Neural cell (in vitro differentiated cells): ENCODE measurements at regions not wholly inside any gene's neighbourhood (a gene's known extent, or its start where the extent isn't known, plus 50 kb on each side); places are given as distances from the start of the nearest gene placed in this dataset.

Experiments used
- H2AFZ ChIP-seq: fragments of 200-600, 300-800 bp; sonication (generic), shearing (Covaris generic); 2 replicates; pipeline ENCODE4 v1.6.0; 2014; ENCODE audit warnings: low read depth, mild to moderate bottlenecking, antibody characterized with exemption, low read length, moderate library complexity
- H3F3A ChIP-seq: fragments of 200-600 bp; shearing (Covaris generic); 2 replicates; pipeline ENCODE4 v1.6.1; 2016; ENCODE audit warnings: mild to moderate bottlenecking, moderate library complexity, mixed read lengths, antibody characterized with exemption, low read length; ENCODE audit not compliant: insufficient read depth, poor library complexity, severe bottlenecking
- H3K27ac ChIP-seq: fragments of 200-600, 300-800 bp; sonication (generic), shearing (Covaris generic); 2 replicates; pipeline ENCODE4 v1.5.1; 2014; ENCODE audit warnings: mild to moderate bottlenecking, low read length, moderate library complexity
- H3K27me3 ChIP-seq: fragments of 300-800, 200-600 bp; sonication (generic), shearing (Covaris generic); 2 replicates; pipeline ENCODE4 v1.6.0; 2014; ENCODE audit warnings: mild to moderate bottlenecking, low read depth, low read length, moderate library complexity; ENCODE audit not compliant: insufficient read depth
- H3K36me3 ChIP-seq: fragments of 300-800, 200-600 bp; sonication (generic), shearing (Covaris generic); 2 replicates; pipeline ENCODE4 v1.5.1; 2014; ENCODE audit warnings: mild to moderate bottlenecking, antibody characterized with exemption, low read length, moderate library complexity; ENCODE audit not compliant: insufficient read depth
- H3K4me2 ChIP-seq: fragments of 300-800, 200-600 bp; sonication (generic), shearing (Covaris generic); 2 replicates; pipeline ENCODE4 v1.6.0; 2014; ENCODE audit warnings: mild to moderate bottlenecking, low read length
- H3K4me3 ChIP-seq: fragments of 300-800, 200-600 bp; sonication (generic), shearing (Covaris generic); 2 replicates; pipeline ENCODE4 v1.5.1; 2014; ENCODE audit warnings: mild to moderate bottlenecking, low read length, moderate library complexity
- H3K79me2 ChIP-seq: fragments of 200-600 bp; shearing (Covaris generic); replicated peaks from 2 replicates; pipeline ENCODE4 v1.6.0; 2014; ENCODE audit warnings: mild to moderate bottlenecking, low read length, moderate library complexity; ENCODE audit not compliant: insufficient read depth
- H3K9ac ChIP-seq: fragments of 300-800, 200-600 bp; sonication (generic), shearing (Covaris generic); 2 replicates; pipeline ENCODE4 v1.6.1; 2016; ENCODE audit warnings: mild to moderate bottlenecking, low read length, mixed read lengths
- H3K9me2 ChIP-seq: fragments of 200-600 bp; shearing (Covaris generic); 2 replicates; pipeline ENCODE4 v1.6.1; 2016; ENCODE audit warnings: mild to moderate bottlenecking, low read length, mixed read lengths; ENCODE audit not compliant: insufficient read depth
- H3K9me3 ChIP-seq: fragments of 200-600, 300-800 bp; sonication (generic), shearing (Covaris generic); 2 replicates; pipeline ENCODE4 v1.6.1; 2016; ENCODE audit warnings: mild to moderate bottlenecking, mixed run types, low read length, moderate library complexity, mixed read lengths
- H4K20me1 ChIP-seq: fragments of 200-600 bp; shearing (Covaris generic); 2 replicates; pipeline ENCODE4 v1.6.1; 2016; ENCODE audit warnings: mild to moderate bottlenecking, mixed run types; ENCODE audit not compliant: insufficient read depth
- EP300 ChIP-seq: fragments of 450-650 bp; conservative IDR thresholded peaks from 2 replicates; pipeline ENCODE4 v1.6.1; 2014; ENCODE audit warnings: antibody characterized with exemption, mild to moderate bottlenecking, moderate library complexity; ENCODE audit not compliant: poor library complexity, severe bottlenecking
- EZH2 ChIP-seq: fragments of 200-600, 300-800 bp; shearing (Covaris generic), sonication (generic); IDR thresholded peaks from 2 replicates; pipeline ENCODE4 v1.6.1; 2014; ENCODE audit warnings: antibody characterized with exemption, low read length, borderline replicate concordance, mild to moderate bottlenecking; ENCODE audit not compliant: insufficient read depth, poor library complexity, severe bottlenecking
- MXI1 ChIP-seq: fragments of 450-650 bp; conservative IDR thresholded peaks from 2 replicates; pipeline ENCODE4 v1.6.1; 2014; ENCODE audit warnings: antibody characterized with exemption, mild to moderate bottlenecking; ENCODE audit not compliant: poor library complexity, severe bottlenecking
- POLR2AphosphoS5 ChIP-seq: IDR thresholded peaks from 2 replicates; pipeline ENCODE4 v1.6.1; 2012
- RAD21 ChIP-seq: fragments of 450-650 bp; conservative IDR thresholded peaks from 2 replicates; pipeline ENCODE4 v1.6.1; 2014; ENCODE audit warnings: antibody characterized with exemption, mild to moderate bottlenecking, moderate library complexity
- SMC3 ChIP-seq: fragments of 450-650 bp; conservative IDR thresholded peaks from 2 replicates; pipeline ENCODE4 v1.6.1; 2014; ENCODE audit warnings: antibody characterized with exemption, mild to moderate bottlenecking, moderate library complexity; ENCODE audit not compliant: poor library complexity
- TAF1 ChIP-seq: IDR thresholded peaks from 2 replicates; pipeline ENCODE4 v1.6.1; 2012; ENCODE audit warnings: low read depth
- TF ChIP-seq, protein P1 (sequence below): fragments of 450-650 bp; IDR thresholded peaks from 2 replicates; pipeline ENCODE4 v1.5.1; 2014; ENCODE audit warnings: antibody characterized with exemption, mild to moderate bottlenecking, moderate library complexity; ENCODE audit not compliant: poor library complexity, severe bottlenecking
- TF ChIP-seq, protein P2 (sequence below): IDR thresholded peaks from 2 replicates; pipeline ENCODE4 v1.6.1; 2012; ENCODE audit warnings: borderline replicate concordance

DNA sequence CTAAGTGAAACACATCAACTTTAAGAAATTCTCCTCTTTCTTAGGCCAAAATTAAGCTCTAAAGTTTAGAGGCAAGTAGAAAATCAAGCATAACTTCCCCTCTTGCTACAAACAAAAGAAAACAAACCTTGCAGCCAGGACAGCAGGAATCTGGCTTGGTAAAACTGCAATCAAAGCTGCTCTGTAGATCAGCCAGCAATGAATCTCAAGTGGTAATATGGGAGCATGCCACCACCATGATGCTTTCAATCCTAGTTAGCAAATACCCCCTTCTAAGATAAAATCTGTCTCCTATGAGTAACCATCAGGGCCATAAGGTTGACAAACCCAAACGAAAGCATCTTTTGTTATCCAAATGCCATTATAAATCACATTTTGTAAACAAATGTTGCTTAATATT is 208.3 kb upstream of the PLSCR5 start:
- Histone ChIP-seq H3K4me2 (no peak overlapping the region), H3F3A (no peaks in the 10 kb centered on the region), H3K4me3 (no peak overlapping the region), H3K27me3 (no peaks in the 10 kb centered on the region), H3K36me3 (no peaks in the 10 kb centered on the region), H2AFZ (no peak overlapping the region), H3K9me2 (no peaks in the 10 kb centered on the region), H3K9me3 (no peaks in the 10 kb centered on the region), H4K20me1 (no peaks in the 10 kb centered on the region), H3K79me2 (no peaks in the 10 kb centered on the region), H3K27ac (no peak overlapping the region), H3K9ac (no peak overlapping the region)
- TF ChIP-seq, protein P1, sequence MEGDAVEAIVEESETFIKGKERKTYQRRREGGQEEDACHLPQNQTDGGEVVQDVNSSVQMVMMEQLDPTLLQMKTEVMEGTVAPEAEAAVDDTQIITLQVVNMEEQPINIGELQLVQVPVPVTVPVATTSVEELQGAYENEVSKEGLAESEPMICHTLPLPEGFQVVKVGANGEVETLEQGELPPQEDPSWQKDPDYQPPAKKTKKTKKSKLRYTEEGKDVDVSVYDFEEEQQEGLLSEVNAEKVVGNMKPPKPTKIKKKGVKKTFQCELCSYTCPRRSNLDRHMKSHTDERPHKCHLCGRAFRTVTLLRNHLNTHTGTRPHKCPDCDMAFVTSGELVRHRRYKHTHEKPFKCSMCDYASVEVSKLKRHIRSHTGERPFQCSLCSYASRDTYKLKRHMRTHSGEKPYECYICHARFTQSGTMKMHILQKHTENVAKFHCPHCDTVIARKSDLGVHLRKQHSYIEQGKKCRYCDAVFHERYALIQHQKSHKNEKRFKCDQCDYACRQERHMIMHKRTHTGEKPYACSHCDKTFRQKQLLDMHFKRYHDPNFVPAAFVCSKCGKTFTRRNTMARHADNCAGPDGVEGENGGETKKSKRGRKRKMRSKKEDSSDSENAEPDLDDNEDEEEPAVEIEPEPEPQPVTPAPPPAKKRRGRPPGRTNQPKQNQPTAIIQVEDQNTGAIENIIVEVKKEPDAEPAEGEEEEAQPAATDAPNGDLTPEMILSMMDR: no peak
- no peak for TF ChIP-seq POLR2AphosphoS5
- no peak for TF ChIP-seq TAF1
- TF ChIP-seq RAD21: no peak
- TF ChIP-seq, protein P2, sequence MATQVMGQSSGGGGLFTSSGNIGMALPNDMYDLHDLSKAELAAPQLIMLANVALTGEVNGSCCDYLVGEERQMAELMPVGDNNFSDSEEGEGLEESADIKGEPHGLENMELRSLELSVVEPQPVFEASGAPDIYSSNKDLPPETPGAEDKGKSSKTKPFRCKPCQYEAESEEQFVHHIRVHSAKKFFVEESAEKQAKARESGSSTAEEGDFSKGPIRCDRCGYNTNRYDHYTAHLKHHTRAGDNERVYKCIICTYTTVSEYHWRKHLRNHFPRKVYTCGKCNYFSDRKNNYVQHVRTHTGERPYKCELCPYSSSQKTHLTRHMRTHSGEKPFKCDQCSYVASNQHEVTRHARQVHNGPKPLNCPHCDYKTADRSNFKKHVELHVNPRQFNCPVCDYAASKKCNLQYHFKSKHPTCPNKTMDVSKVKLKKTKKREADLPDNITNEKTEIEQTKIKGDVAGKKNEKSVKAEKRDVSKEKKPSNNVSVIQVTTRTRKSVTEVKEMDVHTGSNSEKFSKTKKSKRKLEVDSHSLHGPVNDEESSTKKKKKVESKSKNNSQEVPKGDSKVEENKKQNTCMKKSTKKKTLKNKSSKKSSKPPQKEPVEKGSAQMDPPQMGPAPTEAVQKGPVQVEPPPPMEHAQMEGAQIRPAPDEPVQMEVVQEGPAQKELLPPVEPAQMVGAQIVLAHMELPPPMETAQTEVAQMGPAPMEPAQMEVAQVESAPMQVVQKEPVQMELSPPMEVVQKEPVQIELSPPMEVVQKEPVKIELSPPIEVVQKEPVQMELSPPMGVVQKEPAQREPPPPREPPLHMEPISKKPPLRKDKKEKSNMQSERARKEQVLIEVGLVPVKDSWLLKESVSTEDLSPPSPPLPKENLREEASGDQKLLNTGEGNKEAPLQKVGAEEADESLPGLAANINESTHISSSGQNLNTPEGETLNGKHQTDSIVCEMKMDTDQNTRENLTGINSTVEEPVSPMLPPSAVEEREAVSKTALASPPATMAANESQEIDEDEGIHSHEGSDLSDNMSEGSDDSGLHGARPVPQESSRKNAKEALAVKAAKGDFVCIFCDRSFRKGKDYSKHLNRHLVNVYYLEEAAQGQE: no peak
- no peak for TF ChIP-seq MXI1
- TF ChIP-seq EP300: no peak
- TF ChIP-seq EZH2: no peak
- no peak for TF ChIP-seq SMC3

DNA sequence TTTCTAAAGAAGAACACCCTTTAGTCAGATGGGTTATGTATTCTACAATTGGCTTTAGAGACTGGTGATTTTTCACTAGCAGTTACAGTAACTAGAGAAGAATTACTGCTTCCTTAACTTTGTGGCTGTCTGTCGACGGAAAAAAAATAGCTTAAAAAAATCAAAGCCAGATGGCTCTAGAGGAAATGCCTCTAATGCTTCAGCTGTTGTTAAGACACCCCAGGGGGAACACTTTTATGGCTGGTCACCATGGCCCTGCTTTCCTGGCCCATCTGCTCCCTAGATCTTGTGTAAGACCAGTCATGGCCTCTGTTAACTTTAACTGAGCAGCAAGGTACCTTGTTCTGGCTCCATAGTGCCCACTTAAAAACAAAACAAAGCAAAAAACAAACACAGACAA is 198.6 kb upstream of the PLSCR5 start:
- no peaks in the 10 kb centered on the region for H4K20me1 ChIP-seq
- H3K9ac ChIP-seq: no peak overlapping the region
- no peaks in the 10 kb centered on the region for H3K9me3 ChIP-seq

More for the DNA sequence above, 198.6 kb upstream of the PLSCR5 start:
- H3K36me3 ChIP-seq: no peaks in the 10 kb centered on the region
- H3K9me2 ChIP-seq: no peaks in the 10 kb centered on the region
- H3K27me3 ChIP-seq: no peaks in the 10 kb centered on the region
- no peaks in the 10 kb centered on the region for H3F3A ChIP-seq
- TF ChIP-seq RAD21: no peak
- TF ChIP-seq, protein P1: no peak
- no peak for TF ChIP-seq EZH2
- no peak for TF ChIP-seq TAF1
- TF ChIP-seq, protein P2: no peak
- TF ChIP-seq EP300: no peak
- no peak for TF ChIP-seq POLR2AphosphoS5
- no peak for TF ChIP-seq MXI1
- H3K4me2 ChIP-seq: no peak overlapping the region
- H3K27ac ChIP-seq: no peak overlapping the region
- no peak overlapping the region for H2AFZ ChIP-seq
- no peaks in the 10 kb centered on the region for H3K79me2 ChIP-seq
- H3K4me3 ChIP-seq: no peak overlapping the region
